ENCODE measurements at regions not wholly inside any gene's neighbourhood (a gene's known extent, or its start where the extent isn't known, plus 50 kb on each side); places are given as distances from the start of the nearest gene placed in this dataset.

- no peaks in the 10 kb centered on the region for H3K27me3 ChIP-seq (ENCODE audit: control insufficient read depth in 2 of 2, insufficient read depth in 2 of 2, low read length in 2 of 2)
- H3K79me2 ChIP-seq (ENCODE audit: control insufficient read depth, insufficient read depth, low read length): no peaks in the 10 kb centered on the region
- no peaks in the 10 kb centered on the region for H4K20me1 ChIP-seq (replicated peaks; ENCODE audit: control insufficient read depth, extremely low read depth, insufficient read depth, low read length)
- CTCF ChIA-PET: no interaction called here
- FAIRE-seq (no peak), DNase-seq (ENCODE audit: low read depth, low spot score) (no peak)
- no peak overlapping the region for H3K4me3 ChIP-seq (replicated peaks in 1 of 3; ENCODE audit: insufficient read depth in 1 of 3, low read depth in 1 of 3, low read length in 3 of 3)
- BruUV-seq (replicated peaks): no TSS peak
- no peak overlapping the region for H3K9ac ChIP-seq (replicated peaks; ENCODE audit: extremely low read depth, insufficient read depth, low read length)
- intact Hi-C loops (cut with micrococcal nuclease) (no loop called here), dilution Hi-C loops (cut with MboI; ENCODE audit: extremely low pct_ligation_motif_present, low sequenced_read_pairs) (no loop called here)
- no peaks in the 10 kb centered on the region for H3K9me3 ChIP-seq (replicated peaks; ENCODE audit: control insufficient read depth, insufficient read depth, low read length)
- POLR2A ChIA-PET: no interaction called here
- H3K4me1 ChIP-seq (ENCODE audit: control insufficient read depth, extremely low read depth, insufficient read depth, low read length): peaks cover 7% of the 10 kb centered on the region
- no peaks in the 10 kb centered on the region for H3K36me3 ChIP-seq (ENCODE audit: control insufficient read depth in 2 of 2, extremely low read depth in 1 of 2, insufficient read depth in 2 of 2, low read length in 2 of 2)
- H3K9me1 ChIP-seq (replicated peaks; ENCODE audit: control insufficient read depth, extremely low read depth, insufficient read depth, low read length): no peaks in the 10 kb centered on the region
- H2AFZ ChIP-seq (ENCODE audit: low read depth, low read length): no peak overlapping the region
- no peak overlapping the region for H3K4me2 ChIP-seq (ENCODE audit: insufficient read depth, low read length)
- H3K27ac ChIP-seq (ENCODE audit: insufficient read depth, low read depth, low read length): no peak overlapping the region
- TF ChIP-seq GATA2 (IDR thresholded peaks at IDR 0.05; ENCODE audit: insufficient read depth, insufficient read length, low read depth, low read length) (no peak), CTCF (IDR thresholded peaks at IDR 0.05; ENCODE audit: extremely low read depth in 1 of 2, insufficient read depth in 1 of 2, low read depth in 1 of 2, low read length in 2 of 2) (no peak), MAX (IDR thresholded peaks at IDR 0.05; ENCODE audit: insufficient read depth, insufficient read length) (no peak), MYC (IDR thresholded peaks at IDR 0.05; ENCODE audit: low read depth, low read length) (no peak), JUN (IDR thresholded peaks at IDR 0.05; ENCODE audit: borderline replicate concordance, insufficient read depth, insufficient read length, low read depth) (no peak), EZH2 (IDR thresholded peaks at IDR 0.05; ENCODE audit: borderline replicate concordance, low read depth, low read length, severe bottlenecking) (no peak), FOS (IDR thresholded peaks at IDR 0.05; ENCODE audit: borderline replicate concordance, insufficient read depth, low read length) (no peak), POLR2AphosphoS5 (IDR thresholded peaks at IDR 0.05; ENCODE audit: insufficient read depth, low read depth, low read length) (no peak), POLR2A (IDR thresholded peaks at IDR 0.05; ENCODE audit: low read depth, low read length) (no peak)
These were observed 932.1 kb upstream of the SLIT2 start for GRCh38 chr4:19319607-19320006.

All from endothelial cell of umbilical vein (primary cell).